Right forelimb (tissue), 1 donor: ENCODE measurements at regions not wholly inside any gene's neighbourhood (a gene's known extent, or its start where the extent isn't known, plus 50 kb on each side); places are given as distances from the start of the nearest gene placed in this dataset.

Experiments
- DNase-seq: peaks from one replicate; pipeline ENCODE4 v3.0.0-alpha.2; 2018

- peak; percentile 34 for DNase-seq
Measured at GRCh38 chr20:63099456-63100173, 92.9 kb upstream of the BHLHE23 start.

GRCh38 chr20:63098195-63098810 lies 91.5 kb upstream of the BHLHE23 start:
- no peak for DNase-seq

DNA sequence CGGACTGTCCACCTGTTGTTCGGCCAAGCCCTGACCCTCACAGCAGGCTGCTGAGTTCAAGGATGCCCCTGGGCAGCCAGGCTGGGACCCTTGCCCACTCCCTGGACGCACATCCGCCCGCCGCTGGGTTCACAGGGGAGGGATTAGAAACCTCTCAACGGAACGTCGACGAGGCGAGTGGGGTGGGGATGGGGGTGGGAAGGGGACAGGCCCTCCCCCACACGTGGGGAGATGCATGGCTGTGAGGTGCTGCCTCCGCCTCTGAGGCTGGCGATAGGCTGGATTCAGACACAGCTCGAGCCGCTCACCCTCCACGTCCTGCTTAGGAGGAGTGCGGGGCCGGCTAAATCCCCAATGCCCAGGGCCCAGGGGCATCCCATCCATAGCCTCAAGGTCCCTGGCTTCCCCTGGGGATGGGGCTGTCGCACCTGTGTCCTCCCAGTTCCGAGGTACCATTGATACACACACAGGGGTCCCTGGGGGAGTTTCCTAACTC lies 90.6 kb upstream of the BHLHE23 start:
- no peak for DNase-seq

GRCh38 chr20:63096681-63097335 lies 90.0 kb upstream of the BHLHE23 start:
- DNase-seq = peak; percentile 29

GRCh38 chr20:63095718-63096654 lies 89.2 kb upstream of the BHLHE23 start:
- peak; percentile 20 for DNase-seq

- DNase-seq = peak; percentile 12
Measured at GRCh38 chr20:63094767-63095499, 88.2 kb upstream of the BHLHE23 start.

GRCh38 chr20:63093966-63094766 lies 87.4 kb upstream of the BHLHE23 start:
- DNase-seq = peak; percentile 7

DNA sequence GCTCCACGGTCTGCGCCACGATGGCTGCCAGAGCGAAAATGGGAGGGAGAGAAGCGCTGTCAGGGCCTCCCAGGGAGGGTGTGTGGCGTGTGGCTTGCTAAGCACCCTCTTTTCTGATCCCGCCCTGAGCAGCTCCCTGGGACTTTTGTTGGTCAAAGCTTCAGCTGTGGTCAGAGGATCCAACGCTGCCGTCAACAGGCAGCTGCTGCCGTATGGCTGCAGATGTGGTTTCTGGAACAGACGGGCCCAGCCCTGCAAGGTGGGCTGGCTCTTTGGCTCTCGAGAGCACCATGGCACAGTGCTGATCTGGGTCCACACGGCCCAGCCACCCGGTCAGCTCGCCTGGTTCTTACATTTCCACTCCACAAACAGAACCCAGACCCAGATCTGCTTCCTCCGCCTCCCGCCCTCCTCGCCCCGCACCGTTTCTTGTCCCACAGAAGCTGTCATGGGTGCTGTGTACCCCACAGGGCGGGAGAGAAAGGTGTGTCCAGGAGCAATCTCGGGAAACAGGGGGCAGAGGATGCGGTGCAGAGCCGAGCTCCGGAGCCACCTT lies 86.0 kb upstream of the BHLHE23 start:
- DNase-seq = peak; percentile 30

GRCh38 chr20:63091901-63092659 lies 85.3 kb upstream of the BHLHE23 start:
- DNase-seq = peak; percentile 23

DNA sequence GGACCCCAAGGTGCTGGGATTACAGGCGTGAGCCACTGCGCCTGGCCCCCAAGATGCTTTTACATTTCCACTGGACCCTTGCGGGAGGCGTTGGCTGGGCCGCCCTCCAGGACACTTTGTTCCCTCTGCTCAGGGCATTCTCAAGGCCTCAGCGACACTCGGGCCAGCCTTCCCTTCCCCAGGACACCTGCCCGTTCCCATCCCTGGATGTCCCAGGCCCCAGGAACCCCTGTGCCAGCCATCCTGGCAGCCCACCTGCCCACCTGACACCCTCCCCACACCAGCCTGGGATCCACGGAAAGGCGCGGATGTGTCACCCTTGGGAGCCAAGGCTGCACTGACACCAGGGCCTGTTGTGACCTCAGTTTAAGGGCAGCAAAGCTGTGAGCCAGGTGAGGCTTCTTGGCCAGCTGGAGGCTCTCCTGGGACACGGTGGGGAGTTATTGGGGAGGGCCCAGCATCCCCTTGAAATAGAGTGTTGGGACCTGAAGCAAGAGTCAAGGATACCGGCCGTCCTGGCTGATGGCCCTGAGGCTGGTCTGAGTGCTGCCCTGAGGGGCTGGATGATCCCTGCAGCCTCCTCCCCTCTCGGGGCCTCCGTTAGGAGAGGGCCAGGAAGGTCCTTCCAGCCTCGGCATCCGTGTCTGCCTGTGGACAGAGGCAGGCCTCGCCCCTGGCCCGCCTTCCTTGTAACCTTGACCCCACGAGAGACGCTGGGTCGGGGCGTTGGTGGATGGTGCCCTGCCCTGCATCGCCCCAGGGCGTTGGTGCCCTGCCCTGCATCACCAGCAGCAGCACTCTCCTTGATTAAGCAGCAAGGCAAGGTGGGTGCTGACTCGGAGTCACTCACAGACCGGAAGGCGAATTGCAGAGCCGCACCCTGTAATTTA lies 84.2 kb upstream of the BHLHE23 start:
- peak; percentile 23 for DNase-seq

GRCh38 chr20:63090052-63090451 lies 83.3 kb upstream of the BHLHE23 start:
- DNase-seq = no peak

GRCh38 chr20:63089051-63089907 lies 82.5 kb upstream of the BHLHE23 start:
- peak; percentile 17 for DNase-seq

DNA sequence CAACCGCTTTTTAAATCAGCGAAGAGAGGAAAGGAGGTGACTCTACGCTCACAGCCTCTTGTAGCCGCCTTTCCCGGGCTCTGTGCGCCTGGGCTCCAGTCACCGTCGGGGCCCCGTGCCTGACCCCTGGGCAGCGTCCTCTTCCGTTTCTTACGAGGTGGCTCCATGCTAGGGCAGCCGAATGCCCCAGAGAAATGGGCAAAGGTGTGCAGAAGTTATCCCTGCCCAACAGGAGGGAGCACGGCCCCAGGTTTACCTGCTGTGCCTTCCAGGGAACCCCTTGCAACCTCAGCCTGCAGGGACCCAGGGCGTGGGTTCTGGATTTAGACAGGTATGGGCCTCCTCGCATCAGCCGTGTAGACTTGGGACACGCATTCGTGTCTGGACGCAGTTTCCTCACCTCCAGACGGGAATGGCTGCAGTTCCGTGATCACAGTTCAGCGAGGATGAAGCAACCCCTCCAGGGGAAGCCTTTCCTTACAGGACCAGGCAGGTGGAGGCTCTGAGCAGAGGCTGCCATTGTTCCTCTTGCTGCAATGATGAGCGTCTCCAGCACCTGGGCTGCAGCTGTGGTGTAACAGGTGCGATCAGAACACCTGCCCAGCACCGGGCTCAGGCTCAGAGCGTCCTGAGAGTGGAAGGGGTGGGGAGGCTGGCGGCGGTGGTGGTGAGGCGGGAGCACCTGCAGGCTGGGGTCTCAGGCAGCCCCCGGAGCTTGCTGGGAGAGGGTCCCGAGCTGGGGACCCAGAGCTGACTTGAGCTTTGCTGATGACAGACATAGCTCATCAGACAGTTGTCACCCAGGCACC lies 81.3 kb upstream of the BHLHE23 start:
- peak; percentile 19 for DNase-seq

GRCh38 chr20:63087236-63087871 lies 80.6 kb upstream of the BHLHE23 start:
- peak; percentile 24 for DNase-seq

DNA sequence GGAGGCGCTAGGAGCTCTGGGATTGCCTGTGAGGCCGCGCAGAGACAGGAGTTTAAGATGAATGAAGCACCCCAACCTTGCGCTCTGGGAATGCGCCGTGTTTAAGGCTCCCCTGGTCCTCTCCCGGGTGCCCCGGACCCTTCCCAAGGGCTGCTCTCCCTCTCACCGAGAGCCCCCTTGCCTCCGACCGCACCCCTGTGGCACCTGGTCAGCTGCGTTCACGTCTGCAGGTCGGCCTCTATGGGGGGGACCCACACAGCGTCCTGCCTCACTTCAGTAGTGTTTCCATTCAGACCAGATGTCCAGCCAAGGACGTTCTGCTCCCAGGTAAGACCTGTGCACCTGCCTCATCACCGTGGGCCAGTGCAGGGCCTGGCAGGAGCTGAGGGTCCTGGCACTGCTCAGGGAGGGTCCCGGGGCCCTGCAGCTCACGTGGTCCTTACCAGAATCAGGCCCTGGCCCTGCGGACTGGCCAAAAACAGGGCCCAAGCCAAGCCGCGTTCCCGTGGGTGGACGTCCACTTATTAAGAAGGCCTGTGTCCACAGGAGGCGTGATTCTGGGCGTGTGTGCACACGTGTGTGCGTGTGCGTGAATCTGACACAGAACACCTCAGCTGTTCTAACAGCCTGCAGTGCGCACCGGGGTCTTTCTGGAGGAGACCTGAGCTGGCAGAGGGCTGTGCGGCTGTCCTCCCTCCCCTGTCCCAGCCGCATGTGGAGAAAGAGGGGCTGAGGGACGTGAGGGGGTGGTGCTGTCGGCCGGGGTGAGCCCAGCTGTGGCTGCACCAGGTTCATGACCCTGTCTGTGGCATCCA lies 79.9 kb upstream of the BHLHE23 start:
- peak; percentile 28 for DNase-seq
